IMR-90 (cell line): ENCODE measurements at regions not wholly inside any gene's neighbourhood (a gene's known extent, or its start where the extent isn't known, plus 50 kb on each side); places are given as distances from the start of the nearest gene placed in this dataset.

Source experiments
- ATAC-seq: fragments of 200-7000 bp; cut with Tn5 transposase; 2 replicates; pipeline ENCODE4 v1.9.1; 2020; ENCODE audit warnings: low read depth, mild to moderate bottlenecking, moderate library complexity
- BruUV-seq: library from RNA; stranded (reverse); fragments of 400-500 nt; replicated peaks from 2 replicates; lab custom pipeline; 2021; lab: Mats Ljungman, UMichigan
- CTCF ChIA-PET: fragments of 300-600 bp; formaldehyde crosslinking; extraction: SDS; loops from one replicate; lab custom pipeline; 2021; ENCODE audit warnings: antibody characterized with exemption; lab: Yijun Ruan, JAX
- POLR2A ChIA-PET: fragments of 300-600 bp; sonication (Branson Sonifier 250); formaldehyde crosslinking; loops from one replicate; lab custom pipeline; 2022; ENCODE audit warnings: antibody characterized with exemption; ENCODE audit not compliant: unreplicated experiment; lab: Charles Lee
- DNase-seq: peaks from one replicate; pipeline ENCODE4 v3.0.0; 2013
- H2AFZ ChIP-seq: replicated peaks from 2 replicates; pipeline ENCODE3; 2013; ENCODE audit warnings: low read length, mild to moderate bottlenecking; ENCODE audit not compliant: poor library complexity
- H2AK5ac ChIP-seq: 2 replicates; pipeline ENCODE4 v1.6.1; 2013; ENCODE audit warnings: low read depth, low read length, inconsistent platforms
- H2AK9ac ChIP-seq: replicated peaks from 2 replicates; pipeline ENCODE3; 2013; ENCODE audit warnings: mild to moderate bottlenecking, low read depth, low read length, moderate library complexity; ENCODE audit not compliant: poor library complexity
- H2BK120ac ChIP-seq: 2 replicates; pipeline ENCODE4 v1.6.1; 2013; ENCODE audit warnings: low read depth, low read length, inconsistent platforms
- H2BK15ac ChIP-seq: 3 replicates; pipeline ENCODE4 v1.6.1; 2013; ENCODE audit warnings: low read depth, low read length, inconsistent platforms
- H2BK20ac ChIP-seq: 2 replicates; pipeline ENCODE4 v1.6.1; 2013; ENCODE audit warnings: low read depth, mild to moderate bottlenecking, inconsistent platforms, low read length, moderate library complexity
- H2BK5ac ChIP-seq: 2 replicates; pipeline ENCODE4 v1.6.1; 2013; ENCODE audit warnings: mild to moderate bottlenecking, low read depth, low read length, inconsistent platforms; ENCODE audit not compliant: poor library complexity, severe bottlenecking
- H3K14ac ChIP-seq: replicated peaks from 2 replicates; pipeline ENCODE4 v1.6.1; 2013; ENCODE audit warnings: low read depth, low read length, inconsistent platforms
- H3K18ac ChIP-seq: 2 replicates; pipeline ENCODE4 v1.6.1; 2013; ENCODE audit warnings: low read depth, low read length, control low read depth
- H3K23ac ChIP-seq: 2 replicates; pipeline ENCODE4 v1.6.1; 2013; ENCODE audit warnings: low read depth, low read length, inconsistent platforms
- H3K27ac ChIP-seq: 2 replicates; pipeline ENCODE4 v1.5.1; 2013; ENCODE audit warnings: mild to moderate bottlenecking, control low read depth, low read length; ENCODE audit not compliant: insufficient read depth
- H3K27me3 ChIP-seq: 2 replicates; pipeline ENCODE4 v1.6.1; 2013; ENCODE audit warnings: low read length; ENCODE audit not compliant: control insufficient read depth, insufficient read depth
- H3K36me3 ChIP-seq: 2 replicates; pipeline ENCODE4 v1.6.1; 2013; ENCODE audit warnings: low read length, mixed read lengths; ENCODE audit not compliant: control insufficient read depth, insufficient read depth
- H3K4ac ChIP-seq: 2 replicates; pipeline ENCODE4 v1.6.1; 2013; ENCODE audit warnings: low read depth, low read length, inconsistent platforms
- H3K4me1 ChIP-seq: 2 replicates; pipeline ENCODE4 v1.6.1; 2013; ENCODE audit warnings: low read length, mixed read lengths; ENCODE audit not compliant: control insufficient read depth, insufficient read depth
- H3K4me2 ChIP-seq: 2 replicates; pipeline ENCODE4 v1.6.1; 2013; ENCODE audit warnings: low read depth, mild to moderate bottlenecking, control low read depth, low read length, moderate library complexity
- H3K4me3 ChIP-seq: 2 replicates; pipeline ENCODE4 v1.5.1; 2013; ENCODE audit warnings: low read depth, mild to moderate bottlenecking, control low read depth, low read length, moderate library complexity; ENCODE audit not compliant: insufficient read depth
- H3K56ac ChIP-seq: 2 replicates; pipeline ENCODE4 v1.6.1; 2013; ENCODE audit warnings: low read length, inconsistent platforms; ENCODE audit not compliant: insufficient read depth; ENCODE audit errors: extremely low read depth
- H3K79me1 ChIP-seq, 2 experiments: 2 replicates each; pipeline ENCODE4 v1.6.1; 2013; ENCODE audit warnings: low read length in 2 of 2, inconsistent platforms in 1 of 2, low read depth in 1 of 2
- H3K9ac ChIP-seq: 2 replicates; pipeline ENCODE4 v1.6.1; 2013; ENCODE audit warnings: low read depth, low read length, control low read depth
- H3K9me1 ChIP-seq: 2 replicates; pipeline ENCODE4 v1.6.1; 2013; ENCODE audit warnings: low read length, inconsistent platforms; ENCODE audit not compliant: insufficient read depth
- H3K9me3 ChIP-seq: 2 replicates; pipeline ENCODE4 v1.6.1; 2013; ENCODE audit warnings: low read length; ENCODE audit not compliant: control insufficient read depth, insufficient read depth
- H4K20me1 ChIP-seq: 2 replicates; pipeline ENCODE4 v1.6.1; 2013; ENCODE audit warnings: low read length, inconsistent platforms; ENCODE audit not compliant: insufficient read depth
- H4K5ac ChIP-seq: 2 replicates; pipeline ENCODE4 v1.6.1; 2013; ENCODE audit warnings: mild to moderate bottlenecking, low read depth, low read length, control low read depth
- H4K8ac ChIP-seq, 2 experiments: 2 replicates each; pipeline ENCODE4 v1.6.1; 2013; ENCODE audit warnings: low read depth in 2 of 2, low read length in 2 of 2, control low read depth in 1 of 2, inconsistent platforms in 1 of 2
- H4K91ac ChIP-seq: 2 replicates; pipeline ENCODE4 v1.6.1; 2013; ENCODE audit warnings: low read depth, low read length, inconsistent platforms; ENCODE audit not compliant: insufficient read depth
- FOS ChIP-seq: fragments of 150-350 bp; IDR thresholded peaks from 2 replicates; pipeline ENCODE4 v1.6.1; 2016; ENCODE audit warnings: low read depth, low read length
- MAZ ChIP-seq: IDR thresholded peaks from 2 replicates; pipeline ENCODE4 v1.6.1; 2012; ENCODE audit warnings: low read depth, mild to moderate bottlenecking, low read length, improper control_type of control experiment, moderate library complexity, borderline replicate concordance
- MXI1 ChIP-seq: IDR thresholded peaks from 2 replicates; pipeline ENCODE4 v1.6.1; 2012; ENCODE audit warnings: low read depth, mild to moderate bottlenecking, low read length, moderate library complexity, borderline replicate concordance
- RAD21 ChIP-seq: IDR thresholded peaks from 2 replicates; pipeline ENCODE4 v1.6.1; 2012; ENCODE audit warnings: low read length, improper control_type of control experiment
- WGBS, 2 experiments: methylation state at CpG; one replicate each; pipeline versions ENCODE4 v1.1.5 to v1.1.7; 2013; ENCODE audit warnings: missing lambda C conversion rate in 2 of 2; ENCODE audit not compliant: insufficient read length in 1 of 2; ENCODE audit errors: extremely low coverage in 2 of 2; 5-methylcytosine and 5-hydroxymethylcytosine counted together
- dilution Hi-C: fragments of 300-500 bp; cut with HindIII; formaldehyde crosslinking; loops from one replicate; pipeline ENCODE4 v1.14.3; 2018; ENCODE audit warnings: low sequenced_read_pairs; ENCODE audit not compliant: unreplicated experiment
- in situ Hi-C: fragments of 300-500 bp; cut with MboI; formaldehyde crosslinking; loops from 3 replicates; pipeline ENCODE4 v1.14.3; 2019; ENCODE audit warnings: low sequenced_read_pairs, inconsistent platforms, mixed read lengths
- intact Hi-C: fragments of 100-400 bp; cut with micrococcal nuclease; formaldehyde crosslinking; loops from 2 replicates; pipeline ENCODE4 v1.10.0; 2022

DNA sequence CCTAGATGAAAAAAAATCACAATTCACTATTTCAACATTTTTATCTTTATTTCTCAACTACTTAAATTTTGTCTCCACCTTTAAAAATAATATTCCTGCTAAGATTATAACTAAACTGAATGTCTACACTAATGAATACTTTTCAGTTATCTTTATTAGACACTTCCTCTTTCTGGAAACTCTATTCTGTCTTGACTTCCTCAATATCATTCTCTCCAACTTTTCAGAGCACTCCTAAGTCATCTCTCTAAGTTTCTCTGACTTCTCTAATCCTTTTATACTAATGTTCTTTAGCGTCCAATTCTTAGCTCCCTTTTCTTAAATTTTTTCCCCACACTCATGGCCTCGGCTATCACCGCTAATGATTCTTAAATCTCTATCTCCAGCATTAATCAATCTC is 374.2 kb downstream of the FBXO8 start:
- TF ChIP-seq RAD21 = no peak
- TF ChIP-seq MAZ = no peak
- TF ChIP-seq FOS = no peak
- no peak for TF ChIP-seq MXI1
- BruUV-seq = no TSS peak
- Histone ChIP-seq H3K9ac (no peak overlapping the region), H2AK5ac (no peak overlapping the region), H3K4me2 (no peak overlapping the region), H3K36me3 (no peaks in the 10 kb centered on the region), H3K27me3 (no peaks in the 10 kb centered on the region), H3K4me3 (no peak overlapping the region), H3K4me1 (no peaks in the 10 kb centered on the region), H3K4ac (no peak overlapping the region), H4K5ac (no peak overlapping the region), H3K56ac (no peak overlapping the region), H3K23ac (no peak overlapping the region), H4K20me1 (no peaks in the 10 kb centered on the region), H2BK15ac (no peak overlapping the region), H3K18ac (no peak overlapping the region), H3K79me1 (no peaks in the 10 kb centered on the region), H2BK5ac (no peak overlapping the region), H2BK20ac (no peak overlapping the region), H4K8ac (no peak overlapping the region), H2AFZ (no peak overlapping the region), H3K27ac (no peak overlapping the region), H4K91ac (no peak overlapping the region), H2AK9ac (no peak overlapping the region), H3K9me3 (no peaks in the 10 kb centered on the region), H2BK120ac (no peak overlapping the region), H3K9me1 (no peaks in the 10 kb centered on the region), H3K14ac (no peak overlapping the region)
- ChIA-PET CTCF (no interaction called here), POLR2A (no interaction called here)
- WGBS, 2 experiments = 93% methylated on average over 3 of the region's 3 CpGs; no CpG with 5 or more reads in 1 of the 2 experiments
- dilution Hi-C loops (no loop called here), in situ Hi-C loops (no loop called here), intact Hi-C loops (no loop called here)
- no peak for ATAC-seq
- DNase-seq = no peak
